OCI-LY3 (cell line): ENCODE measurements at regions not wholly inside any gene's neighbourhood (a gene's known extent, or its start where the extent isn't known, plus 50 kb on each side); places are given as distances from the start of the nearest gene placed in this dataset.

ENCODE experiments used
- H2AFZ ChIP-seq: fragments of 200-600, 300-600 bp; shearing (Covaris generic); 2 replicates; pipeline ENCODE4 v1.6.0; 2014; ENCODE audit warnings: antibody characterized with exemption, low read depth, low read length
- H3K27ac ChIP-seq: fragments of 200-600, 300-600 bp; sonication (generic); 2 replicates; pipeline ENCODE4 v1.5.1; 2014; ENCODE audit warnings: mild to moderate bottlenecking, low read length, moderate library complexity, mixed read lengths
- H3K27me3 ChIP-seq: fragments of 200-600, 300-600 bp; sonication (generic); 2 replicates; pipeline ENCODE4 v1.6.1; 2014; ENCODE audit warnings: low read depth, low read length, mixed read lengths
- H3K36me3 ChIP-seq: fragments of 200-600, 300-600 bp; sonication (generic); replicated peaks from 2 replicates; pipeline ENCODE3; 2014; ENCODE audit warnings: low read depth, low read length, mixed read lengths
- H3K4me1 ChIP-seq: fragments of 300-600, 200-600 bp; sonication (generic); 2 replicates; pipeline ENCODE4 v1.6.1; 2014; ENCODE audit warnings: low read length, mixed read lengths
- H3K4me2 ChIP-seq: fragments of 200-600, 300-600 bp; sonication (generic); 2 replicates; pipeline ENCODE4 v1.6.1; 2014; ENCODE audit warnings: low read length, mixed read lengths
- H3K4me3 ChIP-seq: fragments of 300-600, 200-600 bp; sonication (generic); 2 replicates; pipeline ENCODE4 v1.5.1; 2014; ENCODE audit warnings: antibody characterized with exemption, mild to moderate bottlenecking, low read length, moderate library complexity
- H3K79me2 ChIP-seq: fragments of 300-600, 200-600 bp; shearing (Covaris generic); 2 replicates; pipeline ENCODE4 v1.6.1; 2014; ENCODE audit warnings: mild to moderate bottlenecking, low read length, mixed read lengths
- H3K9ac ChIP-seq: fragments of 300-600, 200-600 bp; shearing (Covaris generic); 2 replicates; pipeline ENCODE4 v1.6.0; 2014; ENCODE audit warnings: mild to moderate bottlenecking, low read length, moderate library complexity
- H3K9me3 ChIP-seq: fragments of 200-600, 300-600 bp; shearing (Covaris generic); 2 replicates; pipeline ENCODE4 v1.6.1; 2014; ENCODE audit warnings: low read length, mixed read lengths; ENCODE audit not compliant: insufficient read depth
- H4K20me1 ChIP-seq: fragments of 200-600, 300-600 bp; sonication (generic); 2 replicates; pipeline ENCODE4 v1.6.1; 2016; ENCODE audit warnings: low read length, mixed read lengths; ENCODE audit not compliant: insufficient read depth
- EZH2phosphoT487 ChIP-seq: fragments of 200-600 bp; shearing (Covaris generic); IDR thresholded peaks from 2 replicates; pipeline ENCODE4 v1.6.1; 2018; ENCODE audit warnings: antibody characterized with exemption, mixed run types, low read depth
- TF ChIP-seq, protein P1 (sequence below): fragments of 200-600, 300-600 bp; sonication (generic); IDR thresholded peaks from 2 replicates; pipeline ENCODE4 v1.5.1; 2014; ENCODE audit warnings: antibody characterized with exemption, low read length, low read depth

DNA sequence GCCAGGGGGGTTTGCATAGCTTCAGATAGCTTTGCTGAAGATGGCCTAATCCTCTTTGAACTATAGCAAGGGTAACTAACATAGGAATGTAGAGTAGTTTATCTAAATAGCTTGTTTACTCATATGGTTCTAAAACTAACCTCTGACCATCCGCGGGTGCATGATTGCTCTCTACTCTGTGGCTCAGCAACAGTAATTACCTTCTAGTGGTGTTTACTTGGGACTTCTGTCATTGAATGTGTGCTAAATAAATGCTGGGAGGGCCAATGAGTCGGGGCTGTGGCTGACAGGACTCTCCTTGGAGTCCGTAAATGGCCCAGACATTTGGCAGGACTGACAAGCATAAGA, 1461.9 kb downstream of the UQCRFS1 start:
- H4K20me1 ChIP-seq: no peaks in the 10 kb centered on the region
- no peak overlapping the region for H3K4me2 ChIP-seq
- no peak overlapping the region for H3K27ac ChIP-seq
- no peaks in the 10 kb centered on the region for H3K79me2 ChIP-seq
- H3K4me1 ChIP-seq: no peaks in the 10 kb centered on the region
- no peak overlapping the region for H3K4me3 ChIP-seq
- H3K27me3 ChIP-seq: no peaks in the 10 kb centered on the region
- TF ChIP-seq, protein P1, sequence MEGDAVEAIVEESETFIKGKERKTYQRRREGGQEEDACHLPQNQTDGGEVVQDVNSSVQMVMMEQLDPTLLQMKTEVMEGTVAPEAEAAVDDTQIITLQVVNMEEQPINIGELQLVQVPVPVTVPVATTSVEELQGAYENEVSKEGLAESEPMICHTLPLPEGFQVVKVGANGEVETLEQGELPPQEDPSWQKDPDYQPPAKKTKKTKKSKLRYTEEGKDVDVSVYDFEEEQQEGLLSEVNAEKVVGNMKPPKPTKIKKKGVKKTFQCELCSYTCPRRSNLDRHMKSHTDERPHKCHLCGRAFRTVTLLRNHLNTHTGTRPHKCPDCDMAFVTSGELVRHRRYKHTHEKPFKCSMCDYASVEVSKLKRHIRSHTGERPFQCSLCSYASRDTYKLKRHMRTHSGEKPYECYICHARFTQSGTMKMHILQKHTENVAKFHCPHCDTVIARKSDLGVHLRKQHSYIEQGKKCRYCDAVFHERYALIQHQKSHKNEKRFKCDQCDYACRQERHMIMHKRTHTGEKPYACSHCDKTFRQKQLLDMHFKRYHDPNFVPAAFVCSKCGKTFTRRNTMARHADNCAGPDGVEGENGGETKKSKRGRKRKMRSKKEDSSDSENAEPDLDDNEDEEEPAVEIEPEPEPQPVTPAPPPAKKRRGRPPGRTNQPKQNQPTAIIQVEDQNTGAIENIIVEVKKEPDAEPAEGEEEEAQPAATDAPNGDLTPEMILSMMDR: no peak
- no peak for TF ChIP-seq EZH2phosphoT487
- no peak overlapping the region for H2AFZ ChIP-seq
- no peaks in the 10 kb centered on the region for H3K9me3 ChIP-seq
- H3K9ac ChIP-seq: no peak overlapping the region
- no peaks in the 10 kb centered on the region for H3K36me3 ChIP-seq

DNA sequence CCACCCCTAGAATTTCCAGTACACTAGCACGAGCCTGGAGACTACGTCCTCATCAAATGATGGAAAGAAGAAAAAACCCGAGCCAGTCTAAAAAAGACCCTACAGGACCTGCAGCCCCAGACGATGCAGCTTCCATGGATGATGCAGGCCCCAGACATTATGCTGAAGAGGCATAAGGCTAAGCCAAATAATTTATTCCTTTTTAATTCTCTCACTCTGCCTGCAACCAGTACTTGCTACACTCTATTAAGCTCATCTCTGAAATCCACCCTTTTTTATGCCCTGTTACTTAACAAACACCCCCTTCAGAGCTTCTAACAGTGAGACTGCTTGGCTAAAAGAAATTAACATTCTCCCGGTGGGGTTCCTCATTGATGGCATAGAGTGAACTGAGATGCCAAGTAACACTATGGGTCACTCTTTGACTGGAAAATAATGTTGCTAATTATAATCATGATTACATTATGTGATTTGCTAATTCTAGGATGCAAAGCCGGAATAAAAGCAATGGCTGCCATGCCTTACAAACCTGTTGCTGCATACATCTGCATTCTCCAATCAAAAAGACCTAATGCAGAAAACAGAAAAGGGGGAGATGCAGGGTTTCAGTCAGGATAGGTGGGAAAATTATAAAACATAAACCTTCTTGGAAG, 1462.4 kb downstream of the UQCRFS1 start:
- Histone ChIP-seq H3K9me3 (no peaks in the 10 kb centered on the region), H3K79me2 (no peaks in the 10 kb centered on the region), H3K9ac (no peak overlapping the region), H3K36me3 (no peaks in the 10 kb centered on the region), H3K4me1 (no peaks in the 10 kb centered on the region), H3K27me3 (no peaks in the 10 kb centered on the region), H3K4me2 (no peak overlapping the region), H4K20me1 (no peaks in the 10 kb centered on the region), H3K4me3 (no peak overlapping the region), H2AFZ (no peak overlapping the region), H3K27ac (no peak overlapping the region)
- no peak for TF ChIP-seq EZH2phosphoT487
- TF ChIP-seq, protein P1: no peak

DNA sequence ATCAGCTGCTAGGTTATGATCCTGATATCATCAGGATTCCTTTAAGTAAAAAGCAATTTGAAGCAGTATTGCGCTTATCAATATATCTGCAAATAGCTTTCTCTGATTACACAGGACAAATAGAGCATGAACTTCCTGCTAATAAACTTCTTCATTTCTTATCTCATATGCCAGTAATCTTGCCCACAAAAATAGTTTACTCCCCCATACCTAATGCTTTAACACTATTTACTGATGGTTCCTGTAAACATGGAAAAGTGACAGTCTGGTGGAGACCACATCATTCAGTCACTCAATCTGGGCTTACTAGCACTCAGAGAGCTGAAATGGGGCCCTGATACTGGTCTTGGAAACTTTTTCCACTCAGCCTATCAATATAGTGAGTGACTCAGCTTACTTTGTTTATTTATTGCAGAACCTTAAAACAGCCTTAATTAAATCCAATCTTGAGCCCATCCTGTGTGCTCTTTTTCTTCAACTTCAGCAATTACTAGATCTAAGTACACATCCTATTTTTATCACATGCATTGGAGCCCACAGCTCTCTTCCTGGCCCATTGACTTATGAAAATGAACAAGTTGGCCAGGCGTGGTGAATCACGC, 1464.3 kb downstream of the UQCRFS1 start:
- H3K27ac ChIP-seq: no peak overlapping the region
- H2AFZ ChIP-seq: no peak overlapping the region
- no peaks in the 10 kb centered on the region for H3K9me3 ChIP-seq
- no peaks in the 10 kb centered on the region for H3K4me1 ChIP-seq
- H3K4me3 ChIP-seq: no peak overlapping the region
- no peak for TF ChIP-seq EZH2phosphoT487
- TF ChIP-seq, protein P1: no peak
- H3K79me2 ChIP-seq: no peaks in the 10 kb centered on the region
- H4K20me1 ChIP-seq: no peaks in the 10 kb centered on the region
- H3K4me2 ChIP-seq: no peak overlapping the region
- H3K27me3 ChIP-seq: no peaks in the 10 kb centered on the region
- no peak overlapping the region for H3K9ac ChIP-seq
- no peaks in the 10 kb centered on the region for H3K36me3 ChIP-seq

DNA sequence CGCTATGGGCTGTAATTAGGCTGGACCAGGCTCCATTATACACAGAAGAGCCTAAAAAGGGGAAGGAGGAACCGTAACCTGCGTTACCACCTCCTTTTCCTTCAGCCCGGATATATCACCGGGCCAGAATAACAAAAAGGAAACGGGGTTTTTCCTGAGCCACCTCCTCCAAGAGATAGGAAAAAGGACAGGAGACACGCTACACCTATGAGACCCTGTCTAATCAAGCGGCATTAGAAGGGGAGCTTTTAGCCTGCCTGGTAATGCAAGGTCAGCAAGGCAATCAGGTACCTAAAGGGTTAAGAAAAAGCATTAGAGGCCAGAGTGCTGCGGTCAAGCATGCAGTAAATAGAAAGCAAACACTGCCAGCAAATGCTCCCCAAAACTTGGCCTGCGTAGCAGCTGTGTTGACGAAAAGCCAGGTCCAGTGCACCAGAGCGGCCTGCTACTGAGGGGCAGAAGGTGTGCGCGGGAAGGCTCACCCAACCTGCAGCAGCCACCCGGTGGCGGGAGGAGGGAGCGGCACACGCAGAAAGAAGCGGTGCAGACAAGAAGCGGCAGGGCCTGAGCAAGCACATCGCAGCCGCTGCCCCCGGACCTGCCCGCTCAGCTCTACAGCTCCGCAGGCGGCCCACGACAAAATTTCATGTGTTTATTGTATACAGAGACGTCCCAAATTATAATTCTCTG, 1466.1 kb downstream of the UQCRFS1 start:
- Histone ChIP-seq H4K20me1 (no peaks in the 10 kb centered on the region), H3K4me2 (no peak overlapping the region), H3K27ac (no peak overlapping the region), H3K4me3 (no peak overlapping the region), H3K27me3 (no peaks in the 10 kb centered on the region), H3K4me1 (no peaks in the 10 kb centered on the region), H3K9me3 (no peaks in the 10 kb centered on the region), H3K36me3 (no peaks in the 10 kb centered on the region), H3K9ac (no peak overlapping the region), H2AFZ (no peak overlapping the region), H3K79me2 (no peaks in the 10 kb centered on the region)
- TF ChIP-seq, protein P1: no peak
- no peak for TF ChIP-seq EZH2phosphoT487
